Stimulated activated CD4-positive, alpha-beta T cell treated with anti-CD3 and anti-CD28 coated beads, Interleukin-12 subunit alpha, Interleukin-12 subunit beta, amount 100 ng/mL, for 48 hours (primary cell): ENCODE measurements at regions not wholly inside any gene's neighbourhood (a gene's known extent, or its start where the extent isn't known, plus 50 kb on each side); places are given as distances from the start of the nearest gene placed in this dataset.
A peak's percentile ranks its signal among the peaks of the same experiment; 100 is the strongest.

Experiments
- DNase-seq, 3 donors: peaks; one replicate each; pipeline ENCODE4 v3.0.0-alpha.2; 2020; ENCODE audit warnings: low read depth in 2 of 3, low spot score in 1 of 3

- no peak for DNase-seq
Measured at GRCh38 chr2:15733867-15734673, 142.4 kb downstream of the DDX1 start.

GRCh38 chr2:15734674-15735483, 143.2 kb downstream of the DDX1 start:
- no peak for DNase-seq

- no peak for DNase-seq
Measured at GRCh38 chr2:15735484-15736326, 144.0 kb downstream of the DDX1 start.

GRCh38 chr2:15736396-15737180, 144.9 kb downstream of the DDX1 start:
- no peak for DNase-seq

GRCh38 chr2:15737314-15738224, 145.9 kb downstream of the DDX1 start:
- DNase-seq, result no peak

- DNase-seq, result no peak
Measured at GRCh38 chr2:15738225-15738546, 146.5 kb downstream of the DDX1 start.

GRCh38 chr2:15738943-15739342, 147.3 kb downstream of the DDX1 start:
- no peak for DNase-seq

GRCh38 chr2:15744820-15745219, 153.2 kb downstream of the DDX1 start:
- no peak for DNase-seq

- no peak for DNase-seq
Measured at GRCh38 chr2:15745350-15745749, 153.7 kb downstream of the DDX1 start.

- no peak for DNase-seq
Measured at GRCh38 chr2:15745907-15746702, 154.4 kb downstream of the DDX1 start.

GRCh38 chr2:15746703-15747550, 155.3 kb downstream of the DDX1 start:
- DNase-seq, result no peak

GRCh38 chr2:15747603-15748471, 156.2 kb downstream of the DDX1 start:
- DNase-seq, result no peak

- peak in 1 of 3 donors; percentile 5 for DNase-seq
Measured at GRCh38 chr2:15748736-15749323, 157.2 kb downstream of the DDX1 start.

GRCh38 chr2:15749460-15750432, 158.1 kb downstream of the DDX1 start:
- DNase-seq, result no peak

GRCh38 chr2:15750433-15750814, 158.8 kb downstream of the DDX1 start:
- DNase-seq, result no peak
